ENCODE measurements at regions not wholly inside any gene's neighbourhood (a gene's known extent, or its start where the extent isn't known, plus 50 kb on each side); places are given as distances from the start of the nearest gene placed in this dataset.
A peak's percentile ranks its signal among the peaks of the same experiment; 100 is the strongest.

- no peak overlapping the region for H3K4me3 ChIP-seq (replicated peaks; ENCODE audit: low read depth, low read length)
- no peak for TF ChIP-seq CTCF (IDR thresholded peaks at IDR 0.05; ENCODE audit: low read length, missing control alignments)
- DNase-seq (ENCODE audit: low read depth): no peak
Observed at GRCh38 chr5:61621202-61621650, 289.2 kb downstream of the ZSWIM6 start.

- no peak overlapping the region for H3K4me3 ChIP-seq (replicated peaks; ENCODE audit: low read depth, low read length)
- no peak for DNase-seq (ENCODE audit: low read depth)
- TF ChIP-seq CTCF (IDR thresholded peaks at IDR 0.05; ENCODE audit: low read length, missing control alignments): no peak
Observed at GRCh38 chr5:61622156-61622555, 290.1 kb downstream of the ZSWIM6 start.

GRCh38 chr5:61623401-61624069 lies 291.5 kb downstream of the ZSWIM6 start:
- TF ChIP-seq CTCF (IDR thresholded peaks at IDR 0.05; ENCODE audit: low read length, missing control alignments): peak; percentile 34
- H3K4me3 ChIP-seq (replicated peaks; ENCODE audit: low read depth, low read length): no peak overlapping the region
- DNase-seq (ENCODE audit: low read depth): no peak

GRCh38 chr5:61624553-61625136 lies 292.6 kb downstream of the ZSWIM6 start:
- no peak for DNase-seq (ENCODE audit: low read depth)
- no peak overlapping the region for H3K4me3 ChIP-seq (replicated peaks; ENCODE audit: low read depth, low read length)
- no peak for TF ChIP-seq CTCF (IDR thresholded peaks at IDR 0.05; ENCODE audit: low read length, missing control alignments)

- H3K4me3 ChIP-seq (replicated peaks; ENCODE audit: low read depth, low read length): peak overlapping the region; percentile 50
- TF ChIP-seq CTCF (IDR thresholded peaks at IDR 0.05; ENCODE audit: low read length, missing control alignments): no peak
Observed at GRCh38 chr5:61625137-61625561, 293.1 kb downstream of the ZSWIM6 start.

GRCh38 chr5:61625681-61626621 lies 293.9 kb downstream of the ZSWIM6 start:
- peak; percentile 33 for DNase-seq (ENCODE audit: low read depth)
- TF ChIP-seq CTCF (IDR thresholded peaks at IDR 0.05; ENCODE audit: low read length, missing control alignments): no peak
- peak overlapping the region; percentile 50 for H3K4me3 ChIP-seq (replicated peaks; ENCODE audit: low read depth, low read length)

More at GRCh38 chr5:61625137-61625561, 293.1 kb downstream of the ZSWIM6 start:
- DNase-seq (ENCODE audit: low read depth): no peak
